Activated T-helper 1 cell treated with anti-CD3 and anti-CD28 coated beads, Interleukin-12 subunit alpha, Interleukin-12 subunit beta, Interleukin-2, Interleukin-4 antibody, amounts not matched to agents 30 ng/mL and 10 ng/mL and 1 ng/mL, durations not matched to agents 14 hours and 24 hours and 36 hours (primary cell): ENCODE measurements at regions not wholly inside any gene's neighbourhood (a gene's known extent, or its start where the extent isn't known, plus 50 kb on each side); places are given as distances from the start of the nearest gene placed in this dataset.

Experiments used
- DNase-seq: peaks from one replicate; pipeline ENCODE4 v3.0.0; 2021; ENCODE audit warnings: low spot score
- H3K27ac Mint-ChIP-seq: one replicate; pipeline ENCODE4 v1.8.0; 2021; ENCODE audit warnings: mild to moderate bottlenecking, mixed read lengths
- H3K27me3 Mint-ChIP-seq: one replicate; pipeline ENCODE4 v1.8.0; 2022; ENCODE audit warnings: mild to moderate bottlenecking, moderate library complexity, mixed read lengths; ENCODE audit not compliant: insufficient read depth
- H3K36me3 Mint-ChIP-seq: one replicate; pipeline ENCODE4 v1.8.0; 2021; ENCODE audit warnings: low read depth, mixed read lengths
- H3K4me1 Mint-ChIP-seq: one replicate; pipeline ENCODE4 v1.8.0; 2021; ENCODE audit warnings: low read depth, mixed read lengths
- H3K4me3 Mint-ChIP-seq: one replicate; pipeline ENCODE4 v1.8.0; 2021; ENCODE audit warnings: mild to moderate bottlenecking, moderate library complexity, mixed read lengths
- H3K9me3 Mint-ChIP-seq: one replicate; pipeline ENCODE4 v1.8.0; 2021; ENCODE audit warnings: mixed read lengths
- intact Hi-C: fragments of 100-400 bp; cut with micrococcal nuclease; formaldehyde crosslinking; loops from one replicate; pipeline ENCODE4 v1.15.1; 2024

- no peak for DNase-seq
- H3K27me3 Mint-ChIP-seq = peaks cover 6% of the 10 kb centered on the region
- no peaks in the 10 kb centered on the region for H3K9me3 Mint-ChIP-seq
- no peak overlapping the region for H3K4me3 Mint-ChIP-seq
- intact Hi-C loops = no loop called here
- H3K27ac Mint-ChIP-seq = no peak overlapping the region
- H3K36me3 Mint-ChIP-seq = peaks cover 1% of the 10 kb centered on the region
- no peaks in the 10 kb centered on the region for H3K4me1 Mint-ChIP-seq
These were observed 216.3 kb downstream of the PHETA1 start for GRCh38 chr12:111152561-111152960.

- no peak overlapping the region for H3K27ac Mint-ChIP-seq
These were observed 217.7 kb downstream of the PHETA1 start for GRCh38 chr12:111150921-111151840.

GRCh38 chr12:111150360-111150759, 218.5 kb downstream of the PHETA1 start:
- intact Hi-C loops = no loop called here
- no peaks in the 10 kb centered on the region for H3K4me1 Mint-ChIP-seq
- no peak overlapping the region for H3K4me3 Mint-ChIP-seq
- no peak overlapping the region for H3K27ac Mint-ChIP-seq
- peaks cover 6% of the 10 kb centered on the region for H3K27me3 Mint-ChIP-seq
- H3K36me3 Mint-ChIP-seq = peaks cover 1% of the 10 kb centered on the region
- H3K9me3 Mint-ChIP-seq = no peaks in the 10 kb centered on the region
- no peak for DNase-seq

More at GRCh38 chr12:111150921-111151840, 217.7 kb downstream of the PHETA1 start:
- intact Hi-C loops = no loop called here
- H3K27me3 Mint-ChIP-seq = peaks cover 6% of the 10 kb centered on the region
- H3K9me3 Mint-ChIP-seq = no peaks in the 10 kb centered on the region
- no peaks in the 10 kb centered on the region for H3K4me1 Mint-ChIP-seq
- no peak overlapping the region for H3K4me3 Mint-ChIP-seq
- peaks cover 1% of the 10 kb centered on the region for H3K36me3 Mint-ChIP-seq
- DNase-seq = no peak

GRCh38 chr12:111149299-111149698, 219.6 kb downstream of the PHETA1 start:
- Mint-ChIP-seq H3K36me3 (peaks cover 1% of the 10 kb centered on the region), H3K27ac (no peak overlapping the region), H3K4me3 (no peak overlapping the region), H3K9me3 (no peaks in the 10 kb centered on the region), H3K27me3 (peaks cover 6% of the 10 kb centered on the region), H3K4me1 (no peaks in the 10 kb centered on the region)
- intact Hi-C loops = no loop called here
- DNase-seq = no peak

GRCh38 chr12:111148005-111148404, 220.9 kb downstream of the PHETA1 start:
- Mint-ChIP-seq H3K9me3 (no peaks in the 10 kb centered on the region), H3K27me3 (peaks cover 6% of the 10 kb centered on the region), H3K27ac (no peak overlapping the region), H3K36me3 (peaks cover 1% of the 10 kb centered on the region), H3K4me3 (no peak overlapping the region), H3K4me1 (no peaks in the 10 kb centered on the region)
- intact Hi-C loops = no loop called here
- DNase-seq = no peak

- no peak overlapping the region for H3K4me3 Mint-ChIP-seq
- no peaks in the 10 kb centered on the region for H3K4me1 Mint-ChIP-seq
- H3K36me3 Mint-ChIP-seq = peaks cover 1% of the 10 kb centered on the region
- H3K27me3 Mint-ChIP-seq = no peaks in the 10 kb centered on the region
- intact Hi-C loops = no loop called here
- DNase-seq = no peak
- H3K9me3 Mint-ChIP-seq = no peaks in the 10 kb centered on the region
- no peak overlapping the region for H3K27ac Mint-ChIP-seq
These were observed 222.9 kb upstream of the MYL2 start for GRCh38 chr12:111143271-111143670.

- intact Hi-C loops = no loop called here
- no peak for DNase-seq
- Mint-ChIP-seq H3K27ac (no peak overlapping the region), H3K4me1 (no peaks in the 10 kb centered on the region), H3K36me3 (no peaks in the 10 kb centered on the region), H3K27me3 (no peaks in the 10 kb centered on the region), H3K4me3 (no peak overlapping the region), H3K9me3 (no peaks in the 10 kb centered on the region)
These were observed 220.8 kb upstream of the MYL2 start for GRCh38 chr12:111141205-111141604.

GRCh38 chr12:111138016-111138415, 217.6 kb upstream of the MYL2 start:
- no peaks in the 10 kb centered on the region for H3K4me1 Mint-ChIP-seq
- no peak for DNase-seq

GRCh38 chr12:111135293-111135832, 215.0 kb upstream of the MYL2 start:
- no peaks in the 10 kb centered on the region for H3K9me3 Mint-ChIP-seq
- no peaks in the 10 kb centered on the region for H3K27me3 Mint-ChIP-seq
- H3K4me1 Mint-ChIP-seq = no peaks in the 10 kb centered on the region
- no peak overlapping the region for H3K4me3 Mint-ChIP-seq
- no peak overlapping the region for H3K27ac Mint-ChIP-seq
- no peak for DNase-seq
- no peaks in the 10 kb centered on the region for H3K36me3 Mint-ChIP-seq
- intact Hi-C loops = no loop called here

More at GRCh38 chr12:111138016-111138415, 217.6 kb upstream of the MYL2 start:
- Mint-ChIP-seq H3K27me3 (no peaks in the 10 kb centered on the region), H3K36me3 (no peaks in the 10 kb centered on the region), H3K4me3 (no peak overlapping the region), H3K27ac (no peak overlapping the region), H3K9me3 (no peaks in the 10 kb centered on the region)
- intact Hi-C loops = no loop called here

- Mint-ChIP-seq H3K27ac (no peak overlapping the region), H3K4me3 (no peak overlapping the region), H3K27me3 (no peaks in the 10 kb centered on the region), H3K9me3 (no peaks in the 10 kb centered on the region), H3K36me3 (no peaks in the 10 kb centered on the region), H3K4me1 (no peaks in the 10 kb centered on the region)
- intact Hi-C loops = no loop called here
- DNase-seq = no peak
These were observed 210.0 kb upstream of the MYL2 start for GRCh38 chr12:111130336-111130735.

GRCh38 chr12:111129149-111129767, 208.9 kb upstream of the MYL2 start:
- intact Hi-C loops = no loop called here
- no peaks in the 10 kb centered on the region for H3K9me3 Mint-ChIP-seq
- H3K27me3 Mint-ChIP-seq = no peaks in the 10 kb centered on the region
- H3K36me3 Mint-ChIP-seq = no peaks in the 10 kb centered on the region
- H3K4me1 Mint-ChIP-seq = no peaks in the 10 kb centered on the region
- no peak overlapping the region for H3K4me3 Mint-ChIP-seq
- H3K27ac Mint-ChIP-seq = no peak overlapping the region
- DNase-seq = no peak

GRCh38 chr12:111126331-111126730, 206.0 kb upstream of the MYL2 start:
- intact Hi-C loops = no loop called here
- DNase-seq = no peak
- Mint-ChIP-seq H3K9me3 (no peaks in the 10 kb centered on the region), H3K4me3 (no peak overlapping the region), H3K27me3 (no peaks in the 10 kb centered on the region), H3K4me1 (no peaks in the 10 kb centered on the region), H3K27ac (no peak overlapping the region), H3K36me3 (no peaks in the 10 kb centered on the region)

- H3K4me1 Mint-ChIP-seq = no peaks in the 10 kb centered on the region
- no peaks in the 10 kb centered on the region for H3K36me3 Mint-ChIP-seq
- DNase-seq = no peak
- H3K27me3 Mint-ChIP-seq = peaks cover 3% of the 10 kb centered on the region
- H3K27ac Mint-ChIP-seq = no peak overlapping the region
- intact Hi-C loops = no loop called here
- H3K9me3 Mint-ChIP-seq = no peaks in the 10 kb centered on the region
- no peak overlapping the region for H3K4me3 Mint-ChIP-seq
These were observed 203.8 kb upstream of the MYL2 start for GRCh38 chr12:111124183-111124582.
